Endothelial cell (in vitro differentiated cells): ENCODE measurements at regions not wholly inside any gene's neighbourhood (a gene's known extent, or its start where the extent isn't known, plus 50 kb on each side); places are given as distances from the start of the nearest gene placed in this dataset.

Experiments used
- DNase-seq: peaks from one replicate; pipeline ENCODE4 v3.0.0; 2021; ENCODE audit warnings: low spot score
- H3K27ac Mint-ChIP-seq: one replicate; pipeline ENCODE4 v1.8.0; 2021; ENCODE audit warnings: mixed read lengths, inconsistent platforms; ENCODE audit not compliant: unreplicated experiment
- H3K27me3 Mint-ChIP-seq: one replicate; pipeline ENCODE4 v1.8.0; 2021; ENCODE audit warnings: mild to moderate bottlenecking, moderate library complexity, mixed read lengths, inconsistent platforms; ENCODE audit not compliant: unreplicated experiment
- H3K36me3 Mint-ChIP-seq: one replicate; pipeline ENCODE4 v1.8.0; 2021; ENCODE audit warnings: mild to moderate bottlenecking, low read depth, mixed read lengths, inconsistent platforms; ENCODE audit not compliant: unreplicated experiment
- H3K4me1 Mint-ChIP-seq: one replicate; pipeline ENCODE4 v1.8.0; 2021; ENCODE audit warnings: mild to moderate bottlenecking, mixed read lengths, inconsistent platforms; ENCODE audit not compliant: unreplicated experiment
- H3K4me3 Mint-ChIP-seq: one replicate; pipeline ENCODE4 v1.8.0; 2021; ENCODE audit warnings: mild to moderate bottlenecking, mixed read lengths, inconsistent platforms; ENCODE audit not compliant: unreplicated experiment
- H3K9me3 Mint-ChIP-seq: one replicate; pipeline ENCODE4 v1.8.0; 2021; ENCODE audit warnings: mixed read lengths, inconsistent platforms; ENCODE audit not compliant: unreplicated experiment
- CTCF ChIP-seq: fragments of 200-600 bp; sonication (generic); IDR thresholded peaks from one replicate; pipeline ENCODE4 v1.5.0; 2021; ENCODE audit warnings: antibody characterized with exemption; ENCODE audit not compliant: unreplicated experiment

GRCh38 chr13:87497426-87497825 lies 173.7 kb upstream of the SLITRK5 start:
- no peaks in the 10 kb centered on the region for H3K9me3 Mint-ChIP-seq
- no peak overlapping the region for H3K4me3 Mint-ChIP-seq
- no peaks in the 10 kb centered on the region for H3K4me1 Mint-ChIP-seq
- H3K27ac Mint-ChIP-seq = no peak overlapping the region
- DNase-seq = no peak
- H3K36me3 Mint-ChIP-seq = no peaks in the 10 kb centered on the region
- no peaks in the 10 kb centered on the region for H3K27me3 Mint-ChIP-seq
- no peak for TF ChIP-seq CTCF

- Mint-ChIP-seq H3K9me3 (no peaks in the 10 kb centered on the region), H3K4me1 (no peaks in the 10 kb centered on the region), H3K27me3 (no peaks in the 10 kb centered on the region), H3K27ac (no peak overlapping the region), H3K4me3 (no peak overlapping the region), H3K36me3 (no peaks in the 10 kb centered on the region)
- no peak for TF ChIP-seq CTCF
- peak; percentile 50 for DNase-seq
Observed at GRCh38 chr13:87498681-87499080, 172.5 kb upstream of the SLITRK5 start.

GRCh38 chr13:87524775-87525174 lies 146.4 kb upstream of the SLITRK5 start:
- TF ChIP-seq CTCF = no peak
- H3K4me3 Mint-ChIP-seq = no peak overlapping the region
- DNase-seq = no peak

GRCh38 chr13:87533776-87534175 lies 137.4 kb upstream of the SLITRK5 start:
- Mint-ChIP-seq H3K4me3 (no peak overlapping the region), H3K27ac (no peak overlapping the region), H3K4me1 (no peaks in the 10 kb centered on the region), H3K27me3 (no peaks in the 10 kb centered on the region), H3K36me3 (no peaks in the 10 kb centered on the region), H3K9me3 (no peaks in the 10 kb centered on the region)
- DNase-seq = no peak
- TF ChIP-seq CTCF = no peak

More at GRCh38 chr13:87524775-87525174, 146.4 kb upstream of the SLITRK5 start:
- no peaks in the 10 kb centered on the region for H3K36me3 Mint-ChIP-seq
- H3K27me3 Mint-ChIP-seq = no peaks in the 10 kb centered on the region
- no peaks in the 10 kb centered on the region for H3K9me3 Mint-ChIP-seq
- no peaks in the 10 kb centered on the region for H3K4me1 Mint-ChIP-seq
- no peak overlapping the region for H3K27ac Mint-ChIP-seq

- Mint-ChIP-seq H3K4me3 (no peak overlapping the region), H3K4me1 (no peaks in the 10 kb centered on the region), H3K27ac (no peak overlapping the region), H3K27me3 (no peaks in the 10 kb centered on the region), H3K9me3 (no peaks in the 10 kb centered on the region), H3K36me3 (no peaks in the 10 kb centered on the region)
- DNase-seq = no peak
- TF ChIP-seq CTCF = no peak
Observed at GRCh38 chr13:87535911-87536310, 135.3 kb upstream of the SLITRK5 start.
